ENCODE measurements at regions not wholly inside any gene's neighbourhood (a gene's known extent, or its start where the extent isn't known, plus 50 kb on each side); places are given as distances from the start of the nearest gene placed in this dataset.

- TF ChIP-seq CTCF (IDR thresholded peaks at IDR 0.05) (no peak), POLR2A (IDR thresholded peaks at IDR 0.05) (no peak), POLR2AphosphoS5 (IDR thresholded peaks at IDR 0.05) (no peak)
Measured at GRCh38 chr11:81036168-81036870, 1595.5 kb upstream of the TENM4 start.

Data from sigmoid colon (tissue), 4 donors.